ENCODE measurements at regions not wholly inside any gene's neighbourhood (a gene's known extent, or its start where the extent isn't known, plus 50 kb on each side); places are given as distances from the start of the nearest gene placed in this dataset.
"Not testable (repeated sequence)": the region's sequence is repeated elsewhere in the genome, so short reads cannot be mapped to it uniquely, and the experiment has no call there.

GRCh38 chr1:157352817-157353408 lies 199.4 kb downstream of the FCRL5 start:
- Mint-ChIP-seq H3K36me3 (ENCODE audit: low read depth) (no peaks in the 10 kb centered on the region), H3K27me3 (ENCODE audit: insufficient read depth) (peaks cover 7% of the 10 kb centered on the region)
- DNase-seq = no peak

GRCh38 chr1:157352216-157352615 lies 200.1 kb downstream of the FCRL5 start:
- no peaks in the 10 kb centered on the region for H3K36me3 Mint-ChIP-seq (ENCODE audit: low read depth)
- DNase-seq = no peak

More at GRCh38 chr1:157352817-157353408, 199.4 kb downstream of the FCRL5 start:
- Histone ChIP-seq H3K36me3 (ENCODE audit: control insufficient read depth, insufficient read depth, low read length) (no peaks in the 10 kb centered on the region), H3K9me3 (ENCODE audit: control insufficient read depth, low read length) (peaks cover 6% of the 10 kb centered on the region), H3K9ac (ENCODE audit: extremely low read depth, low read length, poor library complexity, severe bottlenecking) (no peak overlapping the region), H3K4me1 (ENCODE audit: control insufficient read depth, insufficient read depth, low read length) (no peaks in the 10 kb centered on the region), H3K27me3 (ENCODE audit: control insufficient read depth, insufficient read depth, low read length, poor library complexity, severe bottlenecking) (no peaks in the 10 kb centered on the region), H3K4me3 (ENCODE audit: low read length) (no peak overlapping the region), H3K27ac (ENCODE audit: low read depth, low read length) (no peak overlapping the region)
- no peaks in the 10 kb centered on the region for H3K4me1 Mint-ChIP-seq
- WGBS, 2 experiments (ENCODE audit: insufficient coverage in 1 of 2, insufficient read length in 1 of 2) = 88 to 96% methylated on average over 1 of the region's 1 CpG
- no peak overlapping the region for H3K4me3 Mint-ChIP-seq
- H3K27ac Mint-ChIP-seq = no peak overlapping the region
- H3K9me3 Mint-ChIP-seq = peaks cover 14% of the 10 kb centered on the region
- no peak for TF ChIP-seq CTCF (conservative IDR thresholded peaks at IDR 0.05)

GRCh38 chr1:157351800-157352199 lies 200.5 kb downstream of the FCRL5 start:
- H3K36me3 Mint-ChIP-seq (ENCODE audit: low read depth) = not testable (repeated sequence)

More at GRCh38 chr1:157352216-157352615, 200.1 kb downstream of the FCRL5 start:
- Mint-ChIP-seq H3K9me3 (peaks cover 14% of the 10 kb centered on the region), H3K27me3 (ENCODE audit: insufficient read depth) (peaks cover 13% of the 10 kb centered on the region), H3K4me1 (no peaks in the 10 kb centered on the region), H3K27ac (no peak overlapping the region), H3K4me3 (no peak overlapping the region)
- H3K9me3 ChIP-seq (ENCODE audit: control insufficient read depth, low read length) = peaks cover 6% of the 10 kb centered on the region
- TF ChIP-seq CTCF (conservative IDR thresholded peaks at IDR 0.05) = no peak
- no peak overlapping the region for H3K27ac ChIP-seq (ENCODE audit: low read depth, low read length)
- no peak overlapping the region for H3K9ac ChIP-seq (ENCODE audit: extremely low read depth, low read length, poor library complexity, severe bottlenecking)
- no peaks in the 10 kb centered on the region for H3K27me3 ChIP-seq (ENCODE audit: control insufficient read depth, insufficient read depth, low read length, poor library complexity, severe bottlenecking)
- H3K36me3 ChIP-seq (ENCODE audit: control insufficient read depth, insufficient read depth, low read length) = no peaks in the 10 kb centered on the region
- 92 to 100% methylated on average over 2 to 3 of the region's 3 CpGs for WGBS, 2 experiments (ENCODE audit: insufficient coverage in 1 of 2, insufficient read length in 1 of 2)
- no peaks in the 10 kb centered on the region for H3K4me1 ChIP-seq (ENCODE audit: control insufficient read depth, insufficient read depth, low read length)
- H3K4me3 ChIP-seq (ENCODE audit: low read length) = no peak overlapping the region

More at GRCh38 chr1:157351800-157352199, 200.5 kb downstream of the FCRL5 start:
- H3K4me1 Mint-ChIP-seq; DNase-seq; H3K27ac ChIP-seq (ENCODE audit: low read depth, low read length); H3K36me3 ChIP-seq (ENCODE audit: control insufficient read depth, insufficient read depth, low read length); H3K27me3 ChIP-seq (ENCODE audit: control insufficient read depth, insufficient read depth, low read length, poor library complexity, severe bottlenecking); H3K4me3 ChIP-seq (ENCODE audit: low read length); H3K9me3 ChIP-seq (ENCODE audit: control insufficient read depth, low read length); H3K9ac ChIP-seq (ENCODE audit: extremely low read depth, low read length, poor library complexity, severe bottlenecking); H3K4me1 ChIP-seq (ENCODE audit: control insufficient read depth, insufficient read depth, low read length); H3K27ac Mint-ChIP-seq; H3K4me3 Mint-ChIP-seq: not testable (repeated sequence)
- WGBS, 2 experiments (ENCODE audit: insufficient coverage in 1 of 2, insufficient read length in 1 of 2) = 94% methylated on average over 2 of the region's 2 CpGs; no CpG with 5 or more reads in 1 of the 2 experiments
- Mint-ChIP-seq H3K9me3 (peaks cover 14% of the 10 kb centered on the region), H3K27me3 (ENCODE audit: insufficient read depth) (peaks cover 14% of the 10 kb centered on the region)

Measured in endodermal cell (in vitro differentiated cells).